HepG2 (cell line): ENCODE measurements at regions not wholly inside any gene's neighbourhood (a gene's known extent, or its start where the extent isn't known, plus 50 kb on each side); places are given as distances from the start of the nearest gene placed in this dataset.

ENCODE experiments used
- PPARG ChIP-seq: conservative IDR thresholded peaks from 2 replicates; pipeline ENCODE4 v1.6.1; 2016; ENCODE audit warnings: missing biosample characterization, missing genetic modification reagents
- ZBTB7B ChIP-seq: sonication (generic); formaldehyde crosslinking; IDR thresholded peaks from 2 replicates; pipeline ENCODE4 v1.4.0; 2020; ENCODE audit warnings: missing genetic modification reagents
- ZFP90 ChIP-seq: sonication (generic); formaldehyde crosslinking; IDR thresholded peaks from 2 replicates; pipeline ENCODE4 v1.8.0; 2022; ENCODE audit warnings: missing genetic modification reagents, mild to moderate bottlenecking, inconsistent platforms, borderline replicate concordance
- ZKSCAN5 ChIP-seq: sonication (generic); formaldehyde crosslinking; IDR thresholded peaks from 2 replicates; pipeline ENCODE4 v1.5.1; 2020; ENCODE audit warnings: mild to moderate bottlenecking, missing genetic modification reagents
- ZMYM4 ChIP-seq: sonication (generic); formaldehyde crosslinking; IDR thresholded peaks from 2 replicates; pipeline ENCODE4 v1.8.1; 2023; ENCODE audit warnings: mild to moderate bottlenecking, missing genetic modification reagents
- ZNF792 ChIP-seq: IDR thresholded peaks from 2 replicates; pipeline ENCODE4 v1.6.1; 2016
- TF ChIP-seq, protein P1 (sequence below): sonication (generic); formaldehyde crosslinking; IDR thresholded peaks from 2 replicates; pipeline ENCODE4 v1.4.0; 2020; ENCODE audit warnings: mild to moderate bottlenecking, missing genetic modification reagents
- TF ChIP-seq, protein P2 (sequence below), 2 experiments: sonication (generic) in 1 of 2; formaldehyde crosslinking in 1 of 2; IDR thresholded peaks; 2 replicates each; pipeline versions ENCODE4 v1.6.1 to v1.9.0; 2014 to 2022; ENCODE audit warnings: antibody characterized with exemption in 1 of 2, borderline replicate concordance in 1 of 2, inconsistent platforms in 1 of 2, low read depth in 1 of 2, missing genetic modification reagents in 1 of 2
- TF ChIP-seq, protein P3 (sequence below): sonication (generic); formaldehyde crosslinking; IDR thresholded peaks from 2 replicates; pipeline ENCODE4 v1.4.0; 2020; ENCODE audit warnings: mild to moderate bottlenecking, missing genetic modification reagents
- TF ChIP-seq, protein P4 (sequence below): IDR thresholded peaks from 2 replicates; pipeline ENCODE4 v1.6.1; 2012; ENCODE audit warnings: inconsistent platforms

DNA sequence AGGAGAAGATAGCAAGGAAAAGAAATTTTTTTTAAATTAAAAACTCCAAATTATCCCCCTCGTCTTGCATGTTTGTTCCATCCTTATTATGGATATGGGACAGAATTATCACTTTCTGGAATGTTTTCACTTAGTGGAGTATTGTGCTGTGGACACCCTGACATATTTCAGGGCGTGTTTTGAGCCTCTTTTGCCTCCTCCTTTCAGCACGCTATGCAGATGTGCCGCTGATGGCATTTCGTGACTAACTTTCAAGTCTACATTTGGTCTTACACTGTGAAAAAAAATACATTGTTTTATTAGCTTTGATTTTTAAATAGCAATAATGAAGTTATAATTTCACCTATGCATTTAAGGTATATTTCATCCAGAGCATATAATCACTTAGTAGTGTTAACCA, 738.7 kb downstream of the LTN1 start (continued):
- TF ChIP-seq, protein P1, sequence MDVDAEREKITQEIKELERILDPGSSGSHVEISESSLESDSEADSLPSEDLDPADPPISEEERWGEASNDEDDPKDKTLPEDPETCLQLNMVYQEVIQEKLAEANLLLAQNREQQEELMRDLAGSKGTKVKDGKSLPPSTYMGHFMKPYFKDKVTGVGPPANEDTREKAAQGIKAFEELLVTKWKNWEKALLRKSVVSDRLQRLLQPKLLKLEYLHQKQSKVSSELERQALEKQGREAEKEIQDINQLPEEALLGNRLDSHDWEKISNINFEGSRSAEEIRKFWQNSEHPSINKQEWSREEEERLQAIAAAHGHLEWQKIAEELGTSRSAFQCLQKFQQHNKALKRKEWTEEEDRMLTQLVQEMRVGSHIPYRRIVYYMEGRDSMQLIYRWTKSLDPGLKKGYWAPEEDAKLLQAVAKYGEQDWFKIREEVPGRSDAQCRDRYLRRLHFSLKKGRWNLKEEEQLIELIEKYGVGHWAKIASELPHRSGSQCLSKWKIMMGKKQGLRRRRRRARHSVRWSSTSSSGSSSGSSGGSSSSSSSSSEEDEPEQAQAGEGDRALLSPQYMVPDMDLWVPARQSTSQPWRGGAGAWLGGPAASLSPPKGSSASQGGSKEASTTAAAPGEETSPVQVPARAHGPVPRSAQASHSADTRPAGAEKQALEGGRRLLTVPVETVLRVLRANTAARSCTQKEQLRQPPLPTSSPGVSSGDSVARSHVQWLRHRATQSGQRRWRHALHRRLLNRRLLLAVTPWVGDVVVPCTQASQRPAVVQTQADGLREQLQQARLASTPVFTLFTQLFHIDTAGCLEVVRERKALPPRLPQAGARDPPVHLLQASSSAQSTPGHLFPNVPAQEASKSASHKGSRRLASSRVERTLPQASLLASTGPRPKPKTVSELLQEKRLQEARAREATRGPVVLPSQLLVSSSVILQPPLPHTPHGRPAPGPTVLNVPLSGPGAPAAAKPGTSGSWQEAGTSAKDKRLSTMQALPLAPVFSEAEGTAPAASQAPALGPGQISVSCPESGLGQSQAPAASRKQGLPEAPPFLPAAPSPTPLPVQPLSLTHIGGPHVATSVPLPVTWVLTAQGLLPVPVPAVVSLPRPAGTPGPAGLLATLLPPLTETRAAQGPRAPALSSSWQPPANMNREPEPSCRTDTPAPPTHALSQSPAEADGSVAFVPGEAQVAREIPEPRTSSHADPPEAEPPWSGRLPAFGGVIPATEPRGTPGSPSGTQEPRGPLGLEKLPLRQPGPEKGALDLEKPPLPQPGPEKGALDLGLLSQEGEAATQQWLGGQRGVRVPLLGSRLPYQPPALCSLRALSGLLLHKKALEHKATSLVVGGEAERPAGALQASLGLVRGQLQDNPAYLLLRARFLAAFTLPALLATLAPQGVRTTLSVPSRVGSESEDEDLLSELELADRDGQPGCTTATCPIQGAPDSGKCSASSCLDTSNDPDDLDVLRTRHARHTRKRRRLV (CRISPR knock-in tag) = no peak
- TF ChIP-seq PPARG (CRISPR knock-in tag) = no peak
- TF ChIP-seq ZKSCAN5 = no peak
- TF ChIP-seq, protein P2, sequence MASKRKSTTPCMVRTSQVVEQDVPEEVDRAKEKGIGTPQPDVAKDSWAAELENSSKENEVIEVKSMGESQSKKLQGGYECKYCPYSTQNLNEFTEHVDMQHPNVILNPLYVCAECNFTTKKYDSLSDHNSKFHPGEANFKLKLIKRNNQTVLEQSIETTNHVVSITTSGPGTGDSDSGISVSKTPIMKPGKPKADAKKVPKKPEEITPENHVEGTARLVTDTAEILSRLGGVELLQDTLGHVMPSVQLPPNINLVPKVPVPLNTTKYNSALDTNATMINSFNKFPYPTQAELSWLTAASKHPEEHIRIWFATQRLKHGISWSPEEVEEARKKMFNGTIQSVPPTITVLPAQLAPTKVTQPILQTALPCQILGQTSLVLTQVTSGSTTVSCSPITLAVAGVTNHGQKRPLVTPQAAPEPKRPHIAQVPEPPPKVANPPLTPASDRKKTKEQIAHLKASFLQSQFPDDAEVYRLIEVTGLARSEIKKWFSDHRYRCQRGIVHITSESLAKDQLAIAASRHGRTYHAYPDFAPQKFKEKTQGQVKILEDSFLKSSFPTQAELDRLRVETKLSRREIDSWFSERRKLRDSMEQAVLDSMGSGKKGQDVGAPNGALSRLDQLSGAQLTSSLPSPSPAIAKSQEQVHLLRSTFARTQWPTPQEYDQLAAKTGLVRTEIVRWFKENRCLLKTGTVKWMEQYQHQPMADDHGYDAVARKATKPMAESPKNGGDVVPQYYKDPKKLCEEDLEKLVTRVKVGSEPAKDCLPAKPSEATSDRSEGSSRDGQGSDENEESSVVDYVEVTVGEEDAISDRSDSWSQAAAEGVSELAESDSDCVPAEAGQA (IDR thresholded peaks at IDR 0.05; ENCODE audit: low read depth) = no peak
- TF ChIP-seq, protein P2 (CRISPR knock-in tag; IDR thresholded peaks at IDR 0.05; ENCODE audit: borderline replicate concordance) = no peak
- no peak for TF ChIP-seq ZFP90 (CRISPR knock-in tag)
- TF ChIP-seq, protein P3, sequence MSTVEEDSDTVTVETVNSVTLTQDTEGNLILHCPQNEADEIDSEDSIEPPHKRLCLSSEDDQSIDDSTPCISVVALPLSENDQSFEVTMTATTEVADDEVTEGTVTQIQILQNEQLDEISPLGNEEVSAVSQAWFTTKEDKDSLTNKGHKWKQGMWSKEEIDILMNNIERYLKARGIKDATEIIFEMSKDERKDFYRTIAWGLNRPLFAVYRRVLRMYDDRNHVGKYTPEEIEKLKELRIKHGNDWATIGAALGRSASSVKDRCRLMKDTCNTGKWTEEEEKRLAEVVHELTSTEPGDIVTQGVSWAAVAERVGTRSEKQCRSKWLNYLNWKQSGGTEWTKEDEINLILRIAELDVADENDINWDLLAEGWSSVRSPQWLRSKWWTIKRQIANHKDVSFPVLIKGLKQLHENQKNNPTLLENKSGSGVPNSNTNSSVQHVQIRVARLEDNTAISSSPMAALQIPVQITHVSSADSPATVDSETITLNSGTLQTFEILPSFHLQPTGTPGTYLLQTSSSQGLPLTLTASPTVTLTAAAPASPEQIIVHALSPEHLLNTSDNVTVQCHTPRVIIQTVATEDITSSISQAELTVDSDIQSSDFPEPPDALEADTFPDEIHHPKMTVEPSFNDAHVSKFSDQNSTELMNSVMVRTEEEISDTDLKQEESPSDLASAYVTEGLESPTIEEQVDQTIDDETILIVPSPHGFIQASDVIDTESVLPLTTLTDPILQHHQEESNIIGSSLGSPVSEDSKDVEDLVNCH (CRISPR knock-in tag) = no peak
- no peak for TF ChIP-seq ZNF792 (CRISPR knock-in tag)
- no peak for TF ChIP-seq ZMYM4 (CRISPR knock-in tag)
- TF ChIP-seq, protein P4, sequence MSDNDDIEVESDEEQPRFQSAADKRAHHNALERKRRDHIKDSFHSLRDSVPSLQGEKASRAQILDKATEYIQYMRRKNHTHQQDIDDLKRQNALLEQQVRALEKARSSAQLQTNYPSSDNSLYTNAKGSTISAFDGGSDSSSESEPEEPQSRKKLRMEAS = no peak
- TF ChIP-seq ZBTB7B (CRISPR knock-in tag) = no peak
